ENCODE measurements at regions not wholly inside any gene's neighbourhood (a gene's known extent, or its start where the extent isn't known, plus 50 kb on each side); places are given as distances from the start of the nearest gene placed in this dataset.

- Mint-ChIP-seq H3K27me3 (ENCODE audit: low read depth) (no peaks in the 10 kb centered on the region), H3K36me3 (ENCODE audit: low read depth) (no peaks in the 10 kb centered on the region), H3K27ac (no peak overlapping the region), H3K9me3 (ENCODE audit: insufficient read depth) (no peaks in the 10 kb centered on the region), H3K4me3 (no peak overlapping the region), H3K4me1 (ENCODE audit: low read depth) (no peaks in the 10 kb centered on the region)
- ChIA-PET CTCF (no interaction called here), POLR2A (no interaction called here)
- no peak for ATAC-seq
- DNase-seq: no peak
These were observed 355.1 kb upstream of the ADGRB3 start for GRCh38 chr6:68279793-68280557.

GRCh38 chr6:68273297-68273696, 361.8 kb upstream of the ADGRB3 start:
- Mint-ChIP-seq H3K36me3 (ENCODE audit: low read depth) (no peaks in the 10 kb centered on the region), H3K4me1 (ENCODE audit: low read depth) (no peaks in the 10 kb centered on the region), H3K9me3 (ENCODE audit: insufficient read depth) (no peaks in the 10 kb centered on the region), H3K27me3 (ENCODE audit: low read depth) (no peaks in the 10 kb centered on the region), H3K27ac (no peak overlapping the region), H3K4me3 (no peak overlapping the region)
- ChIA-PET CTCF (no interaction called here), POLR2A (no interaction called here)
- DNase-seq: no peak
- no peak for ATAC-seq

GRCh38 chr6:68256391-68256790, 378.7 kb upstream of the ADGRB3 start:
- Mint-ChIP-seq H3K36me3 (ENCODE audit: low read depth) (no peaks in the 10 kb centered on the region), H3K4me1 (ENCODE audit: low read depth) (no peaks in the 10 kb centered on the region), H3K27me3 (ENCODE audit: low read depth) (no peaks in the 10 kb centered on the region), H3K9me3 (ENCODE audit: insufficient read depth) (peaks cover 21% of the 10 kb centered on the region), H3K27ac (no peak overlapping the region), H3K4me3 (no peak overlapping the region)
- DNase-seq (no peak), ATAC-seq (no peak)
- ChIA-PET CTCF (no interaction called here), POLR2A (no interaction called here)

GRCh38 chr6:68252632-68253031, 382.4 kb upstream of the ADGRB3 start:
- DNase-seq: no peak
- ATAC-seq: no peak
- no peaks in the 10 kb centered on the region for H3K36me3 Mint-ChIP-seq (ENCODE audit: low read depth)
- peaks cover 4% of the 10 kb centered on the region for H3K9me3 Mint-ChIP-seq (ENCODE audit: insufficient read depth)
- no peaks in the 10 kb centered on the region for H3K27me3 Mint-ChIP-seq (ENCODE audit: low read depth)
- no peak overlapping the region for H3K4me3 Mint-ChIP-seq
- H3K4me1 Mint-ChIP-seq (ENCODE audit: low read depth): no peaks in the 10 kb centered on the region
- ChIA-PET POLR2A (no interaction called here), CTCF (no interaction called here)
- no peak overlapping the region for H3K27ac Mint-ChIP-seq

- POLR2A ChIA-PET: no interaction called here
These were observed 387.3 kb upstream of the ADGRB3 start for GRCh38 chr6:68247782-68248181.

GRCh38 chr6:68240726-68241125, 394.4 kb upstream of the ADGRB3 start:
- Mint-ChIP-seq H3K9me3 (ENCODE audit: insufficient read depth) (no peaks in the 10 kb centered on the region), H3K36me3 (ENCODE audit: low read depth) (no peaks in the 10 kb centered on the region), H3K4me3 (no peak overlapping the region), H3K27me3 (ENCODE audit: low read depth) (no peaks in the 10 kb centered on the region), H3K27ac (no peak overlapping the region), H3K4me1 (ENCODE audit: low read depth) (no peaks in the 10 kb centered on the region)
- ATAC-seq (no peak), DNase-seq (no peak)
- CTCF ChIA-PET: no interaction called here
- POLR2A ChIA-PET: no interaction called here

More at GRCh38 chr6:68247782-68248181, 387.3 kb upstream of the ADGRB3 start:
- Mint-ChIP-seq H3K4me1 (ENCODE audit: low read depth) (no peaks in the 10 kb centered on the region), H3K27me3 (ENCODE audit: low read depth) (no peaks in the 10 kb centered on the region), H3K36me3 (ENCODE audit: low read depth) (no peaks in the 10 kb centered on the region), H3K4me3 (no peak overlapping the region), H3K27ac (no peak overlapping the region), H3K9me3 (ENCODE audit: insufficient read depth) (peaks cover 4% of the 10 kb centered on the region)
- CTCF ChIA-PET: no interaction called here
- ATAC-seq (no peak), DNase-seq (no peak)

- CTCF ChIA-PET: no interaction called here
- H3K4me3 Mint-ChIP-seq: no peak overlapping the region
- ATAC-seq (no peak), DNase-seq (no peak)
- no peaks in the 10 kb centered on the region for H3K9me3 Mint-ChIP-seq (ENCODE audit: insufficient read depth)
- H3K27me3 Mint-ChIP-seq (ENCODE audit: low read depth): no peaks in the 10 kb centered on the region
- no peaks in the 10 kb centered on the region for H3K4me1 Mint-ChIP-seq (ENCODE audit: low read depth)
- H3K36me3 Mint-ChIP-seq (ENCODE audit: low read depth): no peaks in the 10 kb centered on the region
- POLR2A ChIA-PET: no interaction called here
- no peak overlapping the region for H3K27ac Mint-ChIP-seq
These were observed 396.0 kb upstream of the ADGRB3 start for GRCh38 chr6:68239034-68239433.

GRCh38 chr6:68238097-68238601, 396.9 kb upstream of the ADGRB3 start:
- no peak overlapping the region for H3K4me3 Mint-ChIP-seq
- no peaks in the 10 kb centered on the region for H3K4me1 Mint-ChIP-seq (ENCODE audit: low read depth)
- DNase-seq: no peak
- ChIA-PET POLR2A (no interaction called here), CTCF (no interaction called here)
- ATAC-seq: no peak
- no peaks in the 10 kb centered on the region for H3K36me3 Mint-ChIP-seq (ENCODE audit: low read depth)
- H3K27me3 Mint-ChIP-seq (ENCODE audit: low read depth): no peaks in the 10 kb centered on the region
- H3K9me3 Mint-ChIP-seq (ENCODE audit: insufficient read depth): no peaks in the 10 kb centered on the region
- H3K27ac Mint-ChIP-seq: no peak overlapping the region

GRCh38 chr6:68237205-68237604, 397.9 kb upstream of the ADGRB3 start:
- no peaks in the 10 kb centered on the region for H3K9me3 Mint-ChIP-seq (ENCODE audit: insufficient read depth)
- POLR2A ChIA-PET: no interaction called here
- H3K27ac Mint-ChIP-seq: no peak overlapping the region
- H3K36me3 Mint-ChIP-seq (ENCODE audit: low read depth): no peaks in the 10 kb centered on the region
- CTCF ChIA-PET: no interaction called here
- H3K4me3 Mint-ChIP-seq: no peak overlapping the region
- ATAC-seq (no peak), DNase-seq (no peak)
- no peaks in the 10 kb centered on the region for H3K27me3 Mint-ChIP-seq (ENCODE audit: low read depth)
- no peaks in the 10 kb centered on the region for H3K4me1 Mint-ChIP-seq (ENCODE audit: low read depth)

GRCh38 chr6:68235326-68235784, 399.7 kb upstream of the ADGRB3 start:
- no peaks in the 10 kb centered on the region for H3K36me3 Mint-ChIP-seq (ENCODE audit: low read depth)
- no peak overlapping the region for H3K27ac Mint-ChIP-seq
- peaks cover 3% of the 10 kb centered on the region for H3K9me3 Mint-ChIP-seq (ENCODE audit: insufficient read depth)
- H3K4me1 Mint-ChIP-seq (ENCODE audit: low read depth): no peaks in the 10 kb centered on the region
- ATAC-seq: no peak
- no peak overlapping the region for H3K4me3 Mint-ChIP-seq
- ChIA-PET CTCF (no interaction called here), POLR2A (no interaction called here)
- H3K27me3 Mint-ChIP-seq (ENCODE audit: low read depth): no peaks in the 10 kb centered on the region
- DNase-seq: no peak

GRCh38 chr6:68233623-68234022, 401.5 kb upstream of the ADGRB3 start:
- ChIA-PET CTCF (no interaction called here), POLR2A (no interaction called here)
- ATAC-seq (no peak), DNase-seq (no peak)
- Mint-ChIP-seq H3K4me1 (ENCODE audit: low read depth) (no peaks in the 10 kb centered on the region), H3K27me3 (ENCODE audit: low read depth) (no peaks in the 10 kb centered on the region), H3K4me3 (no peak overlapping the region), H3K27ac (no peak overlapping the region), H3K36me3 (ENCODE audit: low read depth) (no peaks in the 10 kb centered on the region), H3K9me3 (ENCODE audit: insufficient read depth) (peaks cover 3% of the 10 kb centered on the region)

GRCh38 chr6:68229566-68229965, 405.5 kb upstream of the ADGRB3 start:
- DNase-seq (no peak), ATAC-seq (no peak)
- Mint-ChIP-seq H3K4me1 (ENCODE audit: low read depth) (no peaks in the 10 kb centered on the region), H3K27ac (no peak overlapping the region), H3K4me3 (no peak overlapping the region), H3K27me3 (ENCODE audit: low read depth) (no peaks in the 10 kb centered on the region), H3K9me3 (ENCODE audit: insufficient read depth) (peaks cover 3% of the 10 kb centered on the region), H3K36me3 (ENCODE audit: low read depth) (no peaks in the 10 kb centered on the region)
- ChIA-PET CTCF (no interaction called here), POLR2A (no interaction called here)

GRCh38 chr6:68226460-68226859, 408.6 kb upstream of the ADGRB3 start:
- no peaks in the 10 kb centered on the region for H3K27me3 Mint-ChIP-seq (ENCODE audit: low read depth)
- no peaks in the 10 kb centered on the region for H3K4me1 Mint-ChIP-seq (ENCODE audit: low read depth)
- no peak overlapping the region for H3K27ac Mint-ChIP-seq
- no peak for ATAC-seq
- no peak overlapping the region for H3K4me3 Mint-ChIP-seq
- DNase-seq: no peak
- peaks cover 3% of the 10 kb centered on the region for H3K9me3 Mint-ChIP-seq (ENCODE audit: insufficient read depth)
- H3K36me3 Mint-ChIP-seq (ENCODE audit: low read depth): no peaks in the 10 kb centered on the region
- POLR2A ChIA-PET: no interaction called here
- CTCF ChIA-PET: no interaction called here
